GM19452 (cell line): ENCODE measurements at regions not wholly inside any gene's neighbourhood (a gene's known extent, or its start where the extent isn't known, plus 50 kb on each side); places are given as distances from the start of the nearest gene placed in this dataset.
"Not testable (repeated sequence)": the region's sequence is repeated elsewhere in the genome, so short reads cannot be mapped to it uniquely, and the experiment has no call there.

Experiments
- ATAC-seq: cut with Tn5 transposase; IDR thresholded peaks from one replicate; pipeline ENCODE4 v1.9.1; 2021; ENCODE audit not compliant: unreplicated experiment

DNA sequence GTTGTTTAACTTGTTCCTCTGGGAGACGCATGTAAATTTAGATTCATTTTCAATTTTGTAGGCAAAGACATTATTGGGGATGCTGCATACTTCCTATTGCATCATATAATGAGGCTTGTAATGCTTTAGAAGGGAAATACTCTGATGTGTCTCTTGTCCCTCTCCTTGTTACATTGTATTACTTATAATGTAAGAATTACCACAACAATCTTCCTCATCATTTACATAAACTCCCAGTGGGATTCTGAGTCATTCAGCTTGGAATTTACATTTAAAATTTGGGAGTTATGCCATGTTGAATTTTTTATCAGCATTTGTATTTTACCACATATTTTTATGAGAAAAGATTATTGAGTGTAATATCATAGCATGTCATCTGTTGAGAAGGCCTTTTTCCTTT lies 963.4 kb upstream of the NRXN1 start:
- no peak for ATAC-seq

DNA sequence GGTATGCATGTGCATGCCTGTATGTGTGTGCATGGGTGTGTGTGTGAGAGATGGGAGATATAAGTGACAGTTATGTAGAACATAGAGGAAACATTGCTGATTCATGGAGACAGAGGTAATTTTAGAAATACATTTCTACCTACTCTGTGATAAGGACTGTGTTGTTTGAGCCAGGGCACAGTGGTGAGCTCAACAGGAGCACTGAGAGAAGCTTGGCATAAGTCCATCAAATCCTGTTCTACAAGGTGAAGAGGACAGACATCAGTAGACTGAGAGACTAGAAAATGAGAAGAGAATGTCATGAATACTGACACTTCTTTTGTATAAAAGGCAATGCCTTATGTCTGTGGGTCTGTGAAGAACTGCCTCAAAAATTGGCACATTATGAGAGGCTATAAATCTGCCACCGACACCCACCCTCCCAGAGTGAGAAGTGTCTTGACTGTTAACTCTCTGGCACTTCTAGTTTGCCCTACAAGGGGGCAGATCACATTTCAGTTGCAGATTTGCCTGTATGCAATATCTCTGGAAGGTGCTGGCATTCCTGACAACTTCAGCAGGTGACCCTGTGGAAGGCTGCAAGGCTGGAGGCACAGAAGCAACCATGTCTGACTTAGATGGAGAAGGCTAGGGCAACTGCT lies 962.3 kb upstream of the NRXN1 start:
- no peak for ATAC-seq

- ATAC-seq = no peak
Observed at GRCh38 chr2:51990684-51991083, 958.8 kb upstream of the NRXN1 start.

- ATAC-seq = no peak
Observed at GRCh38 chr2:51986101-51986500, 954.2 kb upstream of the NRXN1 start.

GRCh38 chr2:51981783-51982182 lies 949.9 kb upstream of the NRXN1 start:
- no peak for ATAC-seq

- no peak for ATAC-seq
Observed at GRCh38 chr2:51976623-51977022, 944.7 kb upstream of the NRXN1 start.

DNA sequence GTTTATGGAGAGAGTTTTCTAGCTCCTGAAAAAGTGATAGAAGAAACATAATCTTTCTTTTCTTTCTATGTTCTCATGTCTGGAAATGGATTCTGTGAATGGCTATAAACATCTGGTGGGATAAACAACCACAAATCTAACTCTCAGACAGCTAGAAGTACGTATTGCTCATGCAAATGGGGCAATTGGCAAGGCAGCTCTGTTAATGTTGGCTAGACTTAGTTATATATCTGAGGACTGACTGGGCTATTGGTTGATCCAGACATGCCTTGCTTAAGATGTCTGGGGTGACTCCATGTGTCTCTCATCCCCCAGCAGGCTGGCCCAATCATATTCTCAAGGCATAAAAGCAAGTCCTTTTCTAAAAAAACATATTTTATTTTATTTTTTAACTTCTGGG lies 939.2 kb upstream of the NRXN1 start:
- no peak for ATAC-seq

- ATAC-seq = no peak
Observed at GRCh38 chr2:51969347-51969746, 937.4 kb upstream of the NRXN1 start.

- ATAC-seq = no peak
Observed at GRCh38 chr2:51960841-51961335, 929.0 kb upstream of the NRXN1 start.

GRCh38 chr2:51960281-51960680 lies 928.3 kb upstream of the NRXN1 start:
- no peak for ATAC-seq

DNA sequence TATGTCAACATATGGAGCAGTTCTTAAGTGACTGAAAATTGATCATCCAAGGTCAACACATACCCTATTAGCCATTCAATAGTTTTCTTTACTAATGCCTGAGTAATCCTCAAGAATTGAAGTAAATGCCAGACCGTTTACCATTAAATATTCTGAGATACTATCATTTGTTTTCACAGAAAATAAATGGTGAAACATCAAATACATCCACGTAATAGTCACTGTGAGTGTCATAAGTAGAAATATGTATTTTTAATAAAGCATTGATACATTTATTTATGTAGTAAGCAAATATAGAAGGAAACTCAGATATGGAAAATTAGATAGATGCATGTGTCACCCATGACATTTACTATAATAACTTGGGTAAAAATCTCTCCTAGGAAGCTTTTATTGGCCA lies 927.8 kb upstream of the NRXN1 start:
- no peak for ATAC-seq

- ATAC-seq = no peak
Observed at GRCh38 chr2:51953931-51954330, 922.0 kb upstream of the NRXN1 start.

DNA sequence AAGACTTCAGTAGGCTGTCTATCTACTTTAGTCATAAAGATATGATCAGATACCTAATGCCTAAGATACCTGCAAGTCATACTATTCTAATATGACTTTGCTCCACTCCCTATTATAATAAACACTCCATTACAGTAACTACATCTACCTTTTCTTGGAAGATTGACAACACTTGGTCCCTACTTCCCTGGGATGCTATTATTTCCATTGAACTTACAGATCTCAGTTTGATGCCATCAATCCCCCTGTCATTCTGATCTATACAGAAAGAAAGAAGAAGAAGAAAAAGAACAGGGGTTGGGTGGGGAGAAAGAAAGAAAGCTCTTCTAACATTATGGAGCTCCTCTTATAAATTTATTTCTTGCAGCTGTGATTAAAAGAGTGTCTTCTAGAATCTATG lies 889.1 kb upstream of the NRXN1 start:
- no peak for ATAC-seq

DNA sequence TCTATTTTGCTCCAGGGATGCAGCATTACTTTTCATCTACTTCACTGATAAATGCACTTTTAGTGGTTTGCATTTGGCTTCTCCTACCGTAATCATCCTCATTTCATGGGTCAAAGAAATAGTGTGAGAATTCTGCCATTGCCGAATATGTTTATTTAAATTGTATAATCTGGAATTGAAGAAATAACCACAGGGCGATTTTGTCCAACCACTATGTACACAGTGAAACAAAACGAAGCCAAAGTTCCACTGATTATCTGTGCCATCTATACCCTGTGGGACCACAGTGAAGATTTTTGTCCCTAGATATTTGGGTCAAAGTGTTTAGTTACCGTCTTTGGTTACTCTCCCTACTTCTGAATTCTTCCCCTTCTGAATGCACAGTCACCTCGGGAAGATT lies 888.6 kb upstream of the NRXN1 start:
- ATAC-seq = no peak

- ATAC-seq = no peak
Observed at GRCh38 chr2:51919395-51919794, 887.5 kb upstream of the NRXN1 start.

GRCh38 chr2:51918113-51918512 lies 886.2 kb upstream of the NRXN1 start:
- no peak for ATAC-seq

DNA sequence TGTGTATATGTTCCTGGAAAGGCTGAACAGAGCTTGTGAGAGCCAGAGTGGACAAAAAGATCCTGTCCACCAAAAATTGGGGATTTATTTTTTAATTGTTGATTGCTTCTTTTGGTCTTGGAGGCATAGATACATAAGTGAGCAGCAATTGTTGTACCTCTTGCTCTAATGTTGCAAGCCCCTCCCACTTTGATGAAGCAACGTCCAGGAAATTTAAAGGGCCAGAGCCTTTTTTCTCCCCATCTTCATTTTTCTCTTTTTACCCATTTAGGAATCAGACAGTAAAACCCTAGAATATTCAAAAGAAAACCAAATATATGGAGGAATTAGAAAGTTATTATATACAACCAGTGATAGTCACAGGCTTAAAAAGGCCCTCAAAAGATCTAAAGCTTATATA lies 871.8 kb upstream of the NRXN1 start:
- no peak for ATAC-seq

DNA sequence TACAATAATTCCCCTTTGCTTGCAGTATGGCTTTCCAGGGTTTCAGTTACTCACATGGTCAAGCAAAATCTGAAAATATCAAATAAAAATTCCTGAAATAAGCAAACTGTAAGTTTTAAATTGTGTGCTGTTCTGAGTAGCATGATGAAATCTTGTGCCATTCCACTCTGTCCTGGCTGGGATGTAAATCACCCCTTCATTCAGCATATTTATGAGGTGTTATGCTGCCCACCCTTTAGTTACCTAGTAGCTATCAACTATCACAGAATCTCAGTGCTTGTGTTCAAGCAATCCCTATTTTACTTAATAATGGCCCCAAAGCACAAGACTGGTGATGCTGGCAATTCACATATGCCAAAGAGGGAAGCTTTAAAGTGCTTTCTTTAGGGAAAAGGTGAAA lies 867.7 kb upstream of the NRXN1 start:
- no peak for ATAC-seq

GRCh38 chr2:51894584-51894983 lies 862.7 kb upstream of the NRXN1 start:
- not testable (repeated sequence) for ATAC-seq

GRCh38 chr2:51888120-51888519 lies 856.2 kb upstream of the NRXN1 start:
- ATAC-seq = no peak

- ATAC-seq = no peak
Observed at GRCh38 chr2:51881673-51882072, 849.7 kb upstream of the NRXN1 start.

- no peak for ATAC-seq
Observed at GRCh38 chr2:51880153-51880552, 848.2 kb upstream of the NRXN1 start.

GRCh38 chr2:51866361-51866760 lies 834.4 kb upstream of the NRXN1 start:
- no peak for ATAC-seq
